ENCODE measurements at regions not wholly inside any gene's neighbourhood (a gene's known extent, or its start where the extent isn't known, plus 50 kb on each side); places are given as distances from the start of the nearest gene placed in this dataset.

DNA sequence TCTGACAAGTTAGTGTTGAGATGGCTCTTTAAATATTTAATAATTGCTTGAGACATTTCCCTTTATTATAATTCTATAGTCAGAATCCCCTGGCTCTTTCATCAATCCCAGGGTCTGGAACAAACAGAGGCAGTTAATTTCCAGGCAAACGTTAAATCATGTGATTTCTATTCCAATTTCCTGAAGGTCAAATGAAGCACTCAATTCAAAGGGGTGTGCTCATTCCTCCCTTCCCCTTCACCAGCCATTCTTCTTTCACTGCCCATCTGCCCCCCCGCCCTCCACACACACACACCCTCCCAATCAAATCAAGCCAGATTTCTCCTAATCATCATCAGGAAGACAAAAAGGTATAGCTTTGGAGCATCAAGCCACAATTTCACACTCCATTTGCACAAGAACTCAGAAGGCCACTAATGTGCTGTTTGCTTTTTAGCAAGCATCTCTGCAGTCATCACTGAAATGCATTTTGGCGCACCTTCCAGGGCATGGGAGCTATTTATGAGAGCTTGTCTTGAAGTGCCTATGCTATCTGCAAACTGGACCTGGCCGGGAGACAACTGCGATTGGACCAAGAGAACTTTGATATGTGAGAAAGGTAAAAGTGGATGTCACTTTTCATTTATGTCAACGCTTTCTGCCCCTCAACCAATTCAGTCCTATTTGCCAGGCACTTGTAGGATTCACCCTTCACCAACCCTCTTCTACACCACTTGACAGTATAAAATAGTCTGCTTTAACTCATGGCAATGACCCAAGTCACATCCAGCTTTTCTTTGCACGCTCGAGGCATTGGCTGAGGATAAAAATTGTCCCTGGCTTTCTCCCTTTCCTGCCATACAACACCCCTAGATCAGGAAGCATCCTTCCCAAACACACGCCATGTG is 315.1 kb upstream of the API5 start:
- TF ChIP-seq YY1 (IDR thresholded peaks at IDR 0.05; ENCODE audit: insufficient read depth, insufficient read length) (no peak), ZNF274 (IDR thresholded peaks at IDR 0.05; ENCODE audit: low read depth, low read length) (no peak)

Data from NT2/D1 (cell line).